GM12864 (cell line): ENCODE measurements at regions not wholly inside any gene's neighbourhood (a gene's known extent, or its start where the extent isn't known, plus 50 kb on each side); places are given as distances from the start of the nearest gene placed in this dataset.

Experiments
- DNase-seq: peaks from one replicate; pipeline ENCODE4 v3.0.0-alpha.2; 2011; ENCODE audit warnings: low read depth
- H3K4me3 ChIP-seq: 2 replicates; pipeline ENCODE4 v1.5.1; 2011; ENCODE audit warnings: mild to moderate bottlenecking, low read depth, low read length, control low read depth
- TF ChIP-seq, protein P1 (sequence below): IDR thresholded peaks from 2 replicates; pipeline ENCODE4 v1.5.1; 2011; ENCODE audit warnings: low read depth, mild to moderate bottlenecking, moderate library complexity, low read length, control low read depth, inconsistent platforms; ENCODE audit errors: missing control alignments

DNA sequence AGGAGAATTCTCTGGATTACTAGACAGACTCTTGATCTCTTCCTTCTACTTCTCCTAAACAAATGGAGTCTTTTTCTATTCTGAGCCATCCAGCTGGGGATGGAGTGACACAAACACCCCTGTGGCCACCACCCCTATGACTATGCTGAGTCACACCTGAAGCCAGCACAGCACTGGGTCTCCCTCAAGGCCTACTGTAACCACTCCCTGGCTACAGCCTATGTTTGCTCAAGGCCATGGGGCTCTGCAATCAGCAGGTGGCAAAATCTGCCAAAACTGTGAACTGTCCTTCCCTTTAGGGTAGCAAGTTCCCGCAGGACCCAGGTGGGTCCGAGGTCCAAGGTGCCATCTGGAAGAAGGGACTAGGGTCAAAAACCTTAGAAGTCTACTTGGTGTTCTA, 132.3 kb downstream of the TINAG start:
- no peak for DNase-seq
- no peak overlapping the region for H3K4me3 ChIP-seq
- TF ChIP-seq, protein P1, sequence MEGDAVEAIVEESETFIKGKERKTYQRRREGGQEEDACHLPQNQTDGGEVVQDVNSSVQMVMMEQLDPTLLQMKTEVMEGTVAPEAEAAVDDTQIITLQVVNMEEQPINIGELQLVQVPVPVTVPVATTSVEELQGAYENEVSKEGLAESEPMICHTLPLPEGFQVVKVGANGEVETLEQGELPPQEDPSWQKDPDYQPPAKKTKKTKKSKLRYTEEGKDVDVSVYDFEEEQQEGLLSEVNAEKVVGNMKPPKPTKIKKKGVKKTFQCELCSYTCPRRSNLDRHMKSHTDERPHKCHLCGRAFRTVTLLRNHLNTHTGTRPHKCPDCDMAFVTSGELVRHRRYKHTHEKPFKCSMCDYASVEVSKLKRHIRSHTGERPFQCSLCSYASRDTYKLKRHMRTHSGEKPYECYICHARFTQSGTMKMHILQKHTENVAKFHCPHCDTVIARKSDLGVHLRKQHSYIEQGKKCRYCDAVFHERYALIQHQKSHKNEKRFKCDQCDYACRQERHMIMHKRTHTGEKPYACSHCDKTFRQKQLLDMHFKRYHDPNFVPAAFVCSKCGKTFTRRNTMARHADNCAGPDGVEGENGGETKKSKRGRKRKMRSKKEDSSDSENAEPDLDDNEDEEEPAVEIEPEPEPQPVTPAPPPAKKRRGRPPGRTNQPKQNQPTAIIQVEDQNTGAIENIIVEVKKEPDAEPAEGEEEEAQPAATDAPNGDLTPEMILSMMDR = no peak

DNA sequence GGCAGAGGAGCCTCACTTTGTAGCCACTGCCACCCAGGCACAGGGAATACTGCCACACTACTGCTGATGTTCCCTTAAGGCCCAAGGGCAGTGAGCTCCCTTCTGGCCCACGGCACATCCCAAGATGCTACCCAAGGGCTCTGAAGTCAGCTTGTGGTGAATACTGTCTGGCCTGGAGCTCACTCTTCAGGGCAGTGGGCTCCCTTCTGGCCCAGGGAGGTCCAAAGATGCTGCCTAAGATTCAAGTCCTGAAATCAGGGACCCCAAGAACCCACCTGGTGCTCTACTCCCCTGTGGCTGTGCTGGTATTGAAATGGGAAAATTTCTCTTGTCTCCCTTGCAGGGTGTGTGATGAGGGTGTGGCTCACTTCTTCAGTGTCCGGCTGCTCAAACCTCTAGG, 132.8 kb downstream of the TINAG start:
- H3K4me3 ChIP-seq = no peak overlapping the region
- DNase-seq = no peak
- TF ChIP-seq, protein P1 = no peak

DNA sequence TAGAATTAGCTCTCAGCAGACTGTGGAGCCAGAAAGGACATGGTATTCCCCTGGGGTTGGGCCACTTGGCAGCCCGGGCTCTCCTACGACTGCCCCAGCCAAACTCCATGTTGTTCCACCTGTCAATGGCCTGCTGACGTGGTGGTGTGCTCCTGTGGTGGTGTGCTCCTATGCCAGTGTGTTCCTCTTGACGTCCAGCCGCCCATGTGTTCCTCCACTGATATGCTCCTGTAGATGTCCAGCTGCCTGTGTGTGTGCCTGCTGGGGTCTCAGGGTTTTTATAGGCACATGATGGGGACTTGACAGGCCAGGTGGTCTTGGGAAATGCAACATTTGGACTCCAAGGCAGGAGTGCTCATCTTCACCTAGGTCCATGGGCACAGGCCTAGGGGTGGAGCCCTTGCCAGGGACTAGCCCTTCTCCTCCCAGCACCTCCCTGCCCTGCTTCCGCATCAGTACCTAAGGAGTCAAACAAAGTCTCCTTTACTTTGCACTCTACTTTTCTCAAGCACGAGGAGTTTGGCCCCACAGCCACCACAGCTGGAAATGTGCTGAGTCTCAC, 133.5 kb downstream of the TINAG start:
- H3K4me3 ChIP-seq = no peak overlapping the region
- no peak for DNase-seq
- TF ChIP-seq, protein P1 = no peak

DNA sequence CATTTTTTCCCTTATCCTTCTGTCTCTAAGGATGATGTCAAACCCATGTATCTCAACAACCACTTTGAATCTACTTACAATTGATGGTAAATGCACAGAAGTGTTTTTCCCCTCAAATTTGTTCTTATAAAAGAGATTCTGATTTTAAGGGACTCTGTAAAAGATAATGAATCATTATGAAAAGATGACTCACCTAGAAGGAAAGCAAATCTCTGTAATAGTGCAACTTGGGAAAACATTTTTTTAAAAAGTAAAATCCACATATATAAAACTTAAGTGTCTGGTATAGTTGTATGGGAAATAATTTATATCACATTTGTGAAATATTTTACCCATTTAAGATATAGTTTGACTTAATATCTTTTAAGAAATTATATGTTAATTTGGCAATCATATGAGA, 137.0 kb downstream of the TINAG start:
- DNase-seq = no peak
- TF ChIP-seq, protein P1 = no peak
- H3K4me3 ChIP-seq = no peak overlapping the region

DNA sequence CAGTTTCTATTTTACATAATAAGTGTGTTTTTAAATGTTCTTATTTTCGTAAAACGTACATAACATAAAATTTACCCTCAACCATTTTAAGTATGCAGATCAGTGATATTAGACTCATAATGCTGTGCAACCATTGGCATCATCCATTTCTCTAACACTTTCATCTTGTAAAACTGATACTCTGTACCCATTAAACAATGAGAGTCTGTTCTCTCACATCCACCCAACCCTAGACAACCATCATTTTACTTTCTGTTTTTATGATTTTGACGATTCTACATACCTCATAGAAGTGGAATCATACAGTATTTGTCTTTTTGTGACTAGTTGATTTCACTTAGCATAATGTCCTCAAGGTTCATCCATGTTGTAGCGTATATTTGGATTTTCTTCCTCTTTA, 140.4 kb downstream of the TINAG start:
- no peak overlapping the region for H3K4me3 ChIP-seq
- DNase-seq = no peak
- TF ChIP-seq, protein P1 = no peak

DNA sequence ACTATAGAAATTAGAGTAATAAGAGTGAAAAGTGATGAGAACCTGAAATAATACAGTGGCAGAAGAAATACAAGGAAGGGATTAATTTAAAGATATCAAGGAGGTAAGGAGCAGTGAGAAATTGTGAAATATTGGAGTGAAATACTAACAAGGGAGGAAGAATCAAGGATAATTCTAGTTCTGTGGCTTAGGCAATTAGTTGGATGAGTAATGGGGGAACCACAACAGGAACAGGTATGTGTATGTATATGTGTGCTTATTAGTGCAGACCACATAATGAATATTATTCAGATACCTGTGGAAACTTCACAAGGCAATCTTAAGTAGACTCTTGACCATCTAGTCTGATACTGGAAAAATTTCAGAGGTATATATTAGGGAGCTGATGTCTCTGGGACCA, 143.3 kb downstream of the TINAG start:
- H3K4me3 ChIP-seq = no peak overlapping the region
- TF ChIP-seq, protein P1 = no peak
- no peak for DNase-seq

DNA sequence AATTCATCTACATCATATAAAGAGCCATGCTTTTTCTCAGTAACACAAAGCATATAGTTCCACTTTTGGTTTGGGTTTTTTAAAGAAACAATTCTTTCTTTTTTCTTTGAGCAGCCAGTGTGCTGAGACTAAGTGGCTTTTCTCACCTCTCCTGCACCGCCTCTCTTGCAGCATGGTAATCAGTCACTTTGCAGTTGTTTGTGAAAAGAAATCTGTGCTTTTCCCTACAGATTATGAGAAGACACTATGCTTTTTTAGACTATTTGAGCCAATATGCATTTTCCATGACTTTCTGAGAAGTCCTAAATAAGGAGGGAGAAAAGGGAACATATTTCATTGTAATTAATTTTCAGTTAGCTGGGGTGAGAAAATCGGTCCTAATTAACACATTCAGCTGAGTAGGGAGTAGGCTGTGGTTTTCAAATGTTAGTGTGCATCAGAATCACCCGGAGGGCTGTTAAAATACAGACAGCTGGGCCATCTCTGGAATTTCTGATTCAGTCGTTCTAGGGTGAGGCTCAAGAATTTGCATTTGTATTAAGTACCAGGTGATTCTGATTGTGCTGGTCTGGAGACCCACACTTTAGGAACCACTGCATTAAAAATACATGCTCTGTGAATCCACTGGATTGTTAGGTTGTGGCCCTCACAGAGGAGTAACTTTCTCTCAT, 155.2 kb downstream of the TINAG start:
- DNase-seq = no peak
- no peak overlapping the region for H3K4me3 ChIP-seq
- TF ChIP-seq, protein P1 = no peak
